Fibroblast of peridontal ligament (primary cell): ENCODE measurements at regions not wholly inside any gene's neighbourhood (a gene's known extent, or its start where the extent isn't known, plus 50 kb on each side); places are given as distances from the start of the nearest gene placed in this dataset.

Experiments
- DNase-seq: peaks from one replicate; pipeline ENCODE4 v3.0.0-alpha.2; 2010; ENCODE audit errors: extremely low read depth

GRCh38 chr10:69684020-69684980 lies 54.3 kb downstream of the FAM241B start:
- DNase-seq: peak; percentile 8

- DNase-seq: no peak
Observed at GRCh38 chr10:69684981-69685353, 54.9 kb downstream of the FAM241B start.

- DNase-seq: no peak
Observed at GRCh38 chr10:69685426-69685801, 55.4 kb downstream of the FAM241B start.

GRCh38 chr10:69685802-69686585 lies 55.9 kb downstream of the FAM241B start:
- no peak for DNase-seq

- DNase-seq: no peak
Observed at GRCh38 chr10:69686866-69687265, 56.8 kb downstream of the FAM241B start.

GRCh38 chr10:69687426-69687825 lies 57.4 kb downstream of the FAM241B start:
- no peak for DNase-seq

GRCh38 chr10:69692267-69692666 lies 62.2 kb downstream of the FAM241B start:
- DNase-seq: no peak

- DNase-seq: no peak
Observed at GRCh38 chr10:69692891-69693290, 62.8 kb downstream of the FAM241B start.

GRCh38 chr10:69693886-69694285 lies 63.8 kb downstream of the FAM241B start:
- DNase-seq: no peak

- DNase-seq: peak; percentile 89
Observed at GRCh38 chr10:69696073-69696731, 66.2 kb downstream of the FAM241B start.

GRCh38 chr10:69697006-69697405 lies 67.0 kb downstream of the FAM241B start:
- DNase-seq: no peak

GRCh38 chr10:69703256-69703655 lies 73.2 kb downstream of the FAM241B start:
- DNase-seq: no peak

GRCh38 chr10:69703766-69704630 lies 74.0 kb downstream of the FAM241B start:
- peak; percentile 72 for DNase-seq

- DNase-seq: no peak
Observed at GRCh38 chr10:69709366-69709941, 79.4 kb downstream of the FAM241B start.

GRCh38 chr10:69710008-69710888 lies 80.2 kb downstream of the FAM241B start:
- no peak for DNase-seq

- no peak for DNase-seq
Observed at GRCh38 chr10:69712342-69712741, 82.3 kb downstream of the FAM241B start.

GRCh38 chr10:69714572-69714971 lies 84.5 kb downstream of the FAM241B start:
- DNase-seq: no peak

GRCh38 chr10:69715156-69715898 lies 85.3 kb downstream of the FAM241B start:
- DNase-seq: peak; percentile 28

GRCh38 chr10:69715899-69716606 lies 85.7 kb upstream of the COL13A1 start:
- no peak for DNase-seq
